Upper lobe of left lung (tissue), 6 donors: ENCODE measurements at regions not wholly inside any gene's neighbourhood (a gene's known extent, or its start where the extent isn't known, plus 50 kb on each side); places are given as distances from the start of the nearest gene placed in this dataset.

Experiments
- ATAC-seq, 2 donors: fragments of 200-7000 bp; cut with Tn5 transposase; one replicate each; pipeline ENCODE4 v1.9.1; 2022; ENCODE audit warnings: mild to moderate bottlenecking in 2 of 2, moderate library complexity in 2 of 2; ENCODE audit not compliant: low FRiP score in 2 of 2
- DNase-seq, 2 donors: peaks; one replicate each; pipeline ENCODE4 v3.0.0-alpha.2; 2019 to 2020
- H3K27ac ChIP-seq, 4 donors: fragments of 200-600 bp; sonication (generic); one replicate each; pipeline ENCODE4 v1.5.1; 2016 to 2019
- H3K27me3 ChIP-seq, 4 donors: fragments of 200-600 bp; sonication (generic); one replicate each; pipeline ENCODE4 v1.5.1; 2017 to 2019
- H3K36me3 ChIP-seq, 4 donors: fragments of 200-600 bp; sonication (generic); one replicate each; pipeline ENCODE4 v1.5.1; 2016 to 2019
- H3K4me1 ChIP-seq, 4 donors: fragments of 200-600 bp; sonication (generic); one replicate each; pipeline ENCODE4 v1.5.1; 2018 to 2019
- H3K4me3 ChIP-seq, 4 donors: fragments of 200-600 bp; sonication (generic); one replicate each; pipeline ENCODE4 v1.5.1; 2017 to 2019; ENCODE audit warnings: mild to moderate bottlenecking in 2 of 4, moderate library complexity in 1 of 4
- H3K9me3 ChIP-seq, 4 donors: fragments of 200-600 bp; sonication (generic); one replicate each; pipeline ENCODE4 v1.5.1; 2018 to 2019
- CTCF ChIP-seq, 6 experiments: fragments of 450-650 bp in 4 of 6; fragments of 200-600 bp in 2 of 6; sonication (generic) in 2 of 6; IDR thresholded peaks; one replicate each; pipeline ENCODE4 v1.5.1; 2016 to 2019; ENCODE audit warnings: antibody characterized with exemption in 6 of 6
- EP300 ChIP-seq, 4 donors: sonication (generic); formaldehyde crosslinking; IDR thresholded peaks; one replicate each; pipeline ENCODE4 v1.5.1; 2017; ENCODE audit warnings: antibody characterized with exemption in 4 of 4, control low read depth in 2 of 4
- POLR2A ChIP-seq, 4 donors: fragments of 450-650 bp; IDR thresholded peaks; one replicate each; pipeline ENCODE4 v1.5.1; 2016 to 2017; ENCODE audit warnings: antibody characterized with exemption in 4 of 4, mild to moderate bottlenecking in 2 of 4
- POLR2AphosphoS5 ChIP-seq, 2 donors: sonication (generic); formaldehyde crosslinking; IDR thresholded peaks; one replicate each; pipeline ENCODE4 v1.5.1; 2017; ENCODE audit warnings: antibody characterized with exemption in 2 of 2
- WGBS, 2 donors: methylation state at CpG; one replicate each; pipeline ENCODE4 v1.1.5; 2017 to 2018; 5-methylcytosine and 5-hydroxymethylcytosine counted together
- donor health status: DM: no; HTN: no; CAD: no; lungs with moderate emphysema.
- donor health status: DM: no; HTN: yes; CAD: no; lungs with severe emphysema.

GRCh38 chr20:58144096-58144495, 84.4 kb downstream of the ANKRD60 start:
- H3K4me1 ChIP-seq = no peaks in the 10 kb centered on the region
- ATAC-seq = no peak
- no peak overlapping the region for H3K4me3 ChIP-seq
- H3K27me3 ChIP-seq = no peaks in the 10 kb centered on the region
- H3K9me3 ChIP-seq = no peaks in the 10 kb centered on the region
- H3K36me3 ChIP-seq = no peaks in the 10 kb centered on the region
- no peak for DNase-seq
- WGBS, 2 donors = 81 to 88% methylated on average over 9 of the region's 9 CpGs
- TF ChIP-seq POLR2A (IDR thresholded peaks at IDR 0.05) (no peak), POLR2AphosphoS5 (IDR thresholded peaks at IDR 0.05) (no peak), CTCF (IDR thresholded peaks at IDR 0.05) (no peak), EP300 (IDR thresholded peaks at IDR 0.05) (no peak)
- no peak overlapping the region for H3K27ac ChIP-seq

GRCh38 chr20:58143531-58143930, 84.9 kb downstream of the ANKRD60 start:
- H3K9me3 ChIP-seq = no peaks in the 10 kb centered on the region
- no peaks in the 10 kb centered on the region for H3K27me3 ChIP-seq
- no peaks in the 10 kb centered on the region for H3K36me3 ChIP-seq
- H3K4me1 ChIP-seq = no peaks in the 10 kb centered on the region
- H3K4me3 ChIP-seq = no peak overlapping the region
- no peak for TF ChIP-seq CTCF (IDR thresholded peaks at IDR 0.05)
- no peak for TF ChIP-seq EP300 (IDR thresholded peaks at IDR 0.05)
- TF ChIP-seq POLR2AphosphoS5 (IDR thresholded peaks at IDR 0.05) = no peak
- no peak for TF ChIP-seq POLR2A (IDR thresholded peaks at IDR 0.05)
- ATAC-seq = no peak
- no peak for DNase-seq
- no peak overlapping the region for H3K27ac ChIP-seq

- Histone ChIP-seq H3K27me3 (no peaks in the 10 kb centered on the region), H3K36me3 (no peaks in the 10 kb centered on the region), H3K4me1 (no peaks in the 10 kb centered on the region), H3K27ac (no peak overlapping the region), H3K4me3 (no peak overlapping the region), H3K9me3 (no peaks in the 10 kb centered on the region)
- TF ChIP-seq POLR2AphosphoS5 (IDR thresholded peaks at IDR 0.05) (no peak), CTCF (IDR thresholded peaks at IDR 0.05) (no peak), POLR2A (IDR thresholded peaks at IDR 0.05) (no peak), EP300 (IDR thresholded peaks at IDR 0.05) (no peak)
- ATAC-seq (no peak), DNase-seq (peak in 1 of 2 donors; percentile 46)
- 95 to 97% methylated on average over 9 to 10 of the region's 10 CpGs for WGBS, 2 donors
Observed at GRCh38 chr20:58142843-58143185, 85.6 kb downstream of the ANKRD60 start.

GRCh38 chr20:58141971-58142842, 86.2 kb downstream of the ANKRD60 start:
- Histone ChIP-seq H3K9me3 (no peaks in the 10 kb centered on the region), H3K4me3 (no peak overlapping the region), H3K27ac (no peak overlapping the region), H3K27me3 (no peaks in the 10 kb centered on the region), H3K4me1 (no peaks in the 10 kb centered on the region), H3K36me3 (no peaks in the 10 kb centered on the region)
- TF ChIP-seq CTCF (IDR thresholded peaks at IDR 0.05) (no peak), EP300 (IDR thresholded peaks at IDR 0.05) (no peak), POLR2A (IDR thresholded peaks at IDR 0.05) (no peak), POLR2AphosphoS5 (IDR thresholded peaks at IDR 0.05) (no peak)
- ATAC-seq (no peak), DNase-seq (peak in 1 of 2 donors; percentile 41)
- 84 to 85% methylated on average over 19 of the region's 19 CpGs for WGBS, 2 donors

- whole genome bisulfite sequencing, 2 donors = 68 to 74% methylated on average over 3 to 4 of the region's 4 CpGs
- ATAC-seq (no peak), DNase-seq (peak in 1 of 2 donors; percentile 10)
- Histone ChIP-seq H3K4me1 (no peaks in the 10 kb centered on the region), H3K27ac (no peak overlapping the region), H3K36me3 (no peaks in the 10 kb centered on the region), H3K9me3 (no peaks in the 10 kb centered on the region), H3K4me3 (no peak overlapping the region), H3K27me3 (no peaks in the 10 kb centered on the region)
- TF ChIP-seq CTCF (IDR thresholded peaks at IDR 0.05) (no peak), POLR2A (IDR thresholded peaks at IDR 0.05) (no peak), POLR2AphosphoS5 (IDR thresholded peaks at IDR 0.05) (no peak), EP300 (IDR thresholded peaks at IDR 0.05) (no peak)
Observed at GRCh38 chr20:58141496-58141895, 87.0 kb downstream of the ANKRD60 start.
